ENCODE measurements at regions not wholly inside any gene's neighbourhood (a gene's known extent, or its start where the extent isn't known, plus 50 kb on each side); places are given as distances from the start of the nearest gene placed in this dataset.
"Not testable (repeated sequence)": the region's sequence is repeated elsewhere in the genome, so short reads cannot be mapped to it uniquely, and the experiment has no call there.

GRCh38 chr3:30481241-30481640, 125.2 kb upstream of the TGFBR2 start:
- peaks cover 0 to 5% (median 0%) of the 10 kb centered on the region in 7 donors for H3K9me3 Mint-ChIP-seq
- peak overlapping the region in 2 of 6 donors; percentile 28 to 39 for H3K27ac Mint-ChIP-seq
- DNase-seq (no peak), ATAC-seq (ENCODE audit: low read depth in 2 of 2) (no peak)
- H3K4me3 Mint-ChIP-seq: no peak overlapping the region
- H3K36me3 Mint-ChIP-seq: peaks cover 0 to 16% of the 10 kb centered on the region in 2 donors
- H3K4me1 Mint-ChIP-seq: peaks cover 35 to 38% (median 36%) of the 10 kb centered on the region in 3 donors
- H3K27me3 Mint-ChIP-seq: no peaks in the 10 kb centered on the region

GRCh38 chr3:30484229-30484628, 122.2 kb upstream of the TGFBR2 start:
- not testable (repeated sequence) for H3K4me3 Mint-ChIP-seq; ATAC-seq (ENCODE audit: low read depth in 2 of 2); H3K27ac Mint-ChIP-seq; H3K27me3 Mint-ChIP-seq; DNase-seq
- Mint-ChIP-seq H3K9me3 (peaks cover 7 to 18% (median 12%) of the 10 kb centered on the region in 7 donors), H3K4me1 (peaks cover 5 to 20% (median 13%) of the 10 kb centered on the region in 3 donors), H3K36me3 (peaks cover 9 to 24% of the 10 kb centered on the region in 2 donors)

GRCh38 chr3:30486368-30486767, 120.0 kb upstream of the TGFBR2 start:
- H3K27ac Mint-ChIP-seq: no peak overlapping the region
- no peak overlapping the region for H3K4me3 Mint-ChIP-seq
- H3K27me3 Mint-ChIP-seq: no peaks in the 10 kb centered on the region
- H3K4me1 Mint-ChIP-seq: peaks cover 0 to 9% (median 0%) of the 10 kb centered on the region in 3 donors
- no peak for DNase-seq
- H3K36me3 Mint-ChIP-seq: peaks cover 11 to 22% of the 10 kb centered on the region in 2 donors
- ATAC-seq (ENCODE audit: low read depth in 2 of 2): no peak
- H3K9me3 Mint-ChIP-seq: peaks cover 9 to 25% (median 13%) of the 10 kb centered on the region in 7 donors

- no peak for DNase-seq
- Mint-ChIP-seq H3K4me3 (no peak overlapping the region), H3K9me3 (peaks cover 9 to 25% (median 13%) of the 10 kb centered on the region in 7 donors), H3K27me3 (no peaks in the 10 kb centered on the region), H3K4me1 (peaks cover 0 to 4% (median 0%) of the 10 kb centered on the region in 3 donors), H3K36me3 (peaks cover 11 to 22% of the 10 kb centered on the region in 2 donors), H3K27ac (no peak overlapping the region)
- ATAC-seq (ENCODE audit: low read depth in 2 of 2): no peak
Observed at GRCh38 chr3:30488070-30488756, 118.2 kb upstream of the TGFBR2 start.

- H3K9me3 Mint-ChIP-seq: peaks cover 8 to 24% (median 12%) of the 10 kb centered on the region in 7 donors
- H3K36me3 Mint-ChIP-seq: peaks cover 11 to 14% of the 10 kb centered on the region in 2 donors
- no peaks in the 10 kb centered on the region for H3K27me3 Mint-ChIP-seq
- peak overlapping the region in 4 of 6 donors; percentile 2 to 98 (median 50) for H3K27ac Mint-ChIP-seq
- peaks cover 11 to 26% (median 24%) of the 10 kb centered on the region in 3 donors for H3K4me1 Mint-ChIP-seq
- ATAC-seq (ENCODE audit: low read depth in 2 of 2) (no peak), DNase-seq (no peak)
- H3K4me3 Mint-ChIP-seq: no peak overlapping the region
Observed at GRCh38 chr3:30492322-30493192, 113.8 kb upstream of the TGFBR2 start.

GRCh38 chr3:30493911-30494311, 112.5 kb upstream of the TGFBR2 start:
- H3K27me3 Mint-ChIP-seq: no peaks in the 10 kb centered on the region
- peaks cover 3 to 13% (median 6%) of the 10 kb centered on the region in 7 donors for H3K9me3 Mint-ChIP-seq
- H3K27ac Mint-ChIP-seq: peak overlapping the region in 5 of 6 donors; percentile 2 to 99 (median 94)
- no peak for ATAC-seq (ENCODE audit: low read depth in 2 of 2)
- peaks cover 6 to 8% of the 10 kb centered on the region in 2 donors for H3K36me3 Mint-ChIP-seq
- peaks cover 11 to 26% (median 24%) of the 10 kb centered on the region in 3 donors for H3K4me1 Mint-ChIP-seq
- no peak overlapping the region for H3K4me3 Mint-ChIP-seq
- DNase-seq: no peak

- Mint-ChIP-seq H3K27ac (peak overlapping the region; percentile 93 to 99 (median 97)), H3K36me3 (no peaks in the 10 kb centered on the region), H3K4me1 (peaks cover 13 to 32% (median 27%) of the 10 kb centered on the region in 3 donors)
Observed at GRCh38 chr3:30495172-30496065, 111.0 kb upstream of the TGFBR2 start.

GRCh38 chr3:30496066-30496966, 110.1 kb upstream of the TGFBR2 start:
- ATAC-seq (ENCODE audit: low read depth in 2 of 2): no peak
- Mint-ChIP-seq H3K4me3 (peak overlapping the region in 3 of 8 donors; percentile 55 to 80 (median 58)), H3K36me3 (no peaks in the 10 kb centered on the region), H3K27me3 (no peaks in the 10 kb centered on the region), H3K9me3 (peaks cover 0 to 5% (median 0%) of the 10 kb centered on the region in 7 donors), H3K4me1 (peaks cover 22 to 41% (median 36%) of the 10 kb centered on the region in 3 donors), H3K27ac (peak overlapping the region; percentile 93 to 99 (median 97))
- DNase-seq: no peak

More at GRCh38 chr3:30495172-30496065, 111.0 kb upstream of the TGFBR2 start:
- DNase-seq (peak; percentile 57), ATAC-seq (ENCODE audit: low read depth in 2 of 2) (peak; percentile 89 to 90)
- Mint-ChIP-seq H3K9me3 (peaks cover 0 to 2% (median 0%) of the 10 kb centered on the region in 7 donors), H3K27me3 (no peaks in the 10 kb centered on the region), H3K4me3 (peak overlapping the region in 6 of 8 donors; percentile 22 to 80 (median 52))

GRCh38 chr3:30498587-30498967, 107.8 kb upstream of the TGFBR2 start:
- H3K4me1 Mint-ChIP-seq: peaks cover 45 to 64% (median 59%) of the 10 kb centered on the region in 3 donors
- no peaks in the 10 kb centered on the region for H3K27me3 Mint-ChIP-seq
- peak overlapping the region in 4 of 6 donors; percentile 7 to 86 (median 53) for H3K27ac Mint-ChIP-seq
- ATAC-seq (ENCODE audit: low read depth in 2 of 2) (no peak), DNase-seq (no peak)
- H3K36me3 Mint-ChIP-seq: no peaks in the 10 kb centered on the region
- peaks cover 0 to 5% (median 0%) of the 10 kb centered on the region in 7 donors for H3K9me3 Mint-ChIP-seq
- peak overlapping the region in 1 of 8 donors; percentile 10 for H3K4me3 Mint-ChIP-seq

- H3K9me3 Mint-ChIP-seq: peaks cover 0 to 5% (median 0%) of the 10 kb centered on the region in 7 donors
- ATAC-seq (ENCODE audit: low read depth in 2 of 2): no peak
- H3K4me1 Mint-ChIP-seq: peaks cover 38 to 61% (median 41%) of the 10 kb centered on the region in 3 donors
- no peak for DNase-seq
- H3K27ac Mint-ChIP-seq: peak overlapping the region; percentile 84 to 98 (median 91)
- H3K36me3 Mint-ChIP-seq: no peaks in the 10 kb centered on the region
- H3K4me3 Mint-ChIP-seq: peak overlapping the region in 4 of 8 donors; percentile 1 to 37 (median 15)
- H3K27me3 Mint-ChIP-seq: no peaks in the 10 kb centered on the region
Observed at GRCh38 chr3:30500666-30501399, 105.6 kb upstream of the TGFBR2 start.

- DNase-seq: no peak
- no peaks in the 10 kb centered on the region for H3K27me3 Mint-ChIP-seq
- peak overlapping the region in 2 of 8 donors; percentile 33 to 69 for H3K4me3 Mint-ChIP-seq
- H3K4me1 Mint-ChIP-seq: peaks cover 36 to 54% (median 36%) of the 10 kb centered on the region in 3 donors
- no peak for ATAC-seq (ENCODE audit: low read depth in 2 of 2)
- H3K27ac Mint-ChIP-seq: peak overlapping the region; percentile 85 to 99 (median 96)
- H3K36me3 Mint-ChIP-seq: no peaks in the 10 kb centered on the region
- H3K9me3 Mint-ChIP-seq: peaks cover 0 to 5% (median 0%) of the 10 kb centered on the region in 7 donors
Observed at GRCh38 chr3:30501526-30501925, 104.9 kb upstream of the TGFBR2 start.

Measured in naive B cell (primary cell).